CD4-positive, alpha-beta T cell treated with Interleukin-6 for 4 hours (primary cell): ENCODE measurements at regions not wholly inside any gene's neighbourhood (a gene's known extent, or its start where the extent isn't known, plus 50 kb on each side); places are given as distances from the start of the nearest gene placed in this dataset.
A peak's percentile ranks its signal among the peaks of the same experiment; 100 is the strongest.

ENCODE experiments used
- DNase-seq: peaks from one replicate; pipeline ENCODE4 v3.0.0-alpha.2; 2020; ENCODE audit warnings: mixed read lengths

GRCh38 chr10:78938695-78939672 is 129.8 kb upstream of the ZMIZ1 start:
- no peak for DNase-seq

GRCh38 chr10:78942091-78942501 is 126.7 kb upstream of the ZMIZ1 start:
- no peak for DNase-seq

- DNase-seq = peak; percentile 13
Measured at GRCh38 chr10:78944723-78945312, 123.9 kb upstream of the ZMIZ1 start.

- DNase-seq = no peak
Measured at GRCh38 chr10:78945838-78946237, 122.9 kb upstream of the ZMIZ1 start.

- DNase-seq = no peak
Measured at GRCh38 chr10:78947226-78947625, 121.5 kb upstream of the ZMIZ1 start.

- DNase-seq = no peak
Measured at GRCh38 chr10:78947733-78948132, 121.0 kb upstream of the ZMIZ1 start.

GRCh38 chr10:78948621-78949030 is 120.1 kb upstream of the ZMIZ1 start:
- no peak for DNase-seq

- DNase-seq = no peak
Measured at GRCh38 chr10:78950656-78951587, 117.8 kb upstream of the ZMIZ1 start.

- no peak for DNase-seq
Measured at GRCh38 chr10:78952030-78952429, 116.7 kb upstream of the ZMIZ1 start.

- DNase-seq = no peak
Measured at GRCh38 chr10:78952686-78953085, 116.1 kb upstream of the ZMIZ1 start.

GRCh38 chr10:78953113-78953798 is 115.5 kb upstream of the ZMIZ1 start:
- no peak for DNase-seq

- DNase-seq = no peak
Measured at GRCh38 chr10:78953799-78954297, 114.9 kb upstream of the ZMIZ1 start.

GRCh38 chr10:78954689-78955088 is 114.1 kb upstream of the ZMIZ1 start:
- no peak for DNase-seq

GRCh38 chr10:78955206-78955605 is 113.6 kb upstream of the ZMIZ1 start:
- DNase-seq = no peak

- no peak for DNase-seq
Measured at GRCh38 chr10:78956391-78956790, 112.4 kb upstream of the ZMIZ1 start.

GRCh38 chr10:78957471-78958039 is 111.2 kb upstream of the ZMIZ1 start:
- no peak for DNase-seq

GRCh38 chr10:78959217-78959923 is 109.4 kb upstream of the ZMIZ1 start:
- no peak for DNase-seq

GRCh38 chr10:78959924-78960285 is 108.9 kb upstream of the ZMIZ1 start:
- DNase-seq = no peak

GRCh38 chr10:78960316-78960800 is 108.4 kb upstream of the ZMIZ1 start:
- no peak for DNase-seq

GRCh38 chr10:78961760-78962159 is 107.0 kb upstream of the ZMIZ1 start:
- DNase-seq = no peak
